Activated CD4-positive, alpha-beta T cell treated with anti-CD3 and anti-CD28 coated beads, Interleukin-2, Interleukin-4, amounts not matched to agents 100 ng/mL and 50 ng/mL, durations not matched to agents 16 hours and 8 hours (primary cell): ENCODE measurements at regions not wholly inside any gene's neighbourhood (a gene's known extent, or its start where the extent isn't known, plus 50 kb on each side); places are given as distances from the start of the nearest gene placed in this dataset.
"Not testable (repeated sequence)": the region's sequence is repeated elsewhere in the genome, so short reads cannot be mapped to it uniquely, and the experiment has no call there.

ENCODE experiments used
- DNase-seq: peaks from one replicate; pipeline ENCODE4 v3.0.0-alpha.2; 2020; ENCODE audit warnings: low spot score

GRCh38 chr12:131600160-131600532 is 110.7 kb upstream of the SFSWAP start:
- no peak for DNase-seq

GRCh38 chr12:131601499-131601898 is 109.4 kb upstream of the SFSWAP start:
- not testable (repeated sequence) for DNase-seq

GRCh38 chr12:131603106-131603938 is 107.6 kb upstream of the SFSWAP start:
- DNase-seq: no peak

GRCh38 chr12:131603939-131604795 is 106.7 kb upstream of the SFSWAP start:
- DNase-seq: peak; percentile 62

GRCh38 chr12:131604859-131605258 is 106.0 kb upstream of the SFSWAP start:
- DNase-seq: no peak

- DNase-seq: no peak
Measured at GRCh38 chr12:131605304-131605829, 105.5 kb upstream of the SFSWAP start.

- DNase-seq: peak; percentile 72
Measured at GRCh38 chr12:131606218-131606901, 104.5 kb upstream of the SFSWAP start.

GRCh38 chr12:131607658-131608447 is 103.0 kb upstream of the SFSWAP start:
- DNase-seq: peak; percentile 42

- peak; percentile 72 for DNase-seq
Measured at GRCh38 chr12:131608740-131609690, 101.9 kb upstream of the SFSWAP start.

- no peak for DNase-seq
Measured at GRCh38 chr12:131609762-131610161, 101.1 kb upstream of the SFSWAP start.

- DNase-seq: no peak
Measured at GRCh38 chr12:131610181-131610580, 100.7 kb upstream of the SFSWAP start.

GRCh38 chr12:131610891-131611290 is 100.0 kb upstream of the SFSWAP start:
- DNase-seq: no peak

GRCh38 chr12:131611416-131612091 is 99.3 kb upstream of the SFSWAP start:
- no peak for DNase-seq

- no peak for DNase-seq
Measured at GRCh38 chr12:131612092-131612755, 98.7 kb upstream of the SFSWAP start.

GRCh38 chr12:131613186-131613585 is 97.7 kb upstream of the SFSWAP start:
- DNase-seq: no peak

- no peak for DNase-seq
Measured at GRCh38 chr12:131613678-131614077, 97.2 kb upstream of the SFSWAP start.

GRCh38 chr12:131615326-131616042 is 95.4 kb upstream of the SFSWAP start:
- DNase-seq: no peak

GRCh38 chr12:131616043-131616700 is 94.7 kb upstream of the SFSWAP start:
- DNase-seq: no peak
